Psoas muscle (tissue), 7 donors: ENCODE measurements at regions not wholly inside any gene's neighbourhood (a gene's known extent, or its start where the extent isn't known, plus 50 kb on each side); places are given as distances from the start of the nearest gene placed in this dataset.

Experiments used
- ATAC-seq, 4 donors: fragments of 200-7000 bp; cut with Tn5 transposase; one replicate each; pipeline ENCODE4 v1.9.1; 2020; ENCODE audit warnings: moderate library complexity in 3 of 4, mild to moderate bottlenecking in 2 of 4
- DNase-seq, 2 donors: peaks; one replicate each; pipeline ENCODE4 v3.0.0-alpha.2; 2020
- H3K27ac ChIP-seq: fragments of 200-600 bp; one replicate; pipeline ENCODE4 v1.8.0; 2022
- H3K27me3 ChIP-seq, 3 donors: fragments of 200-600 bp in 1 of 3; one replicate each; pipeline versions ENCODE4 v1.6.1 to v1.8.0; 2013 to 2022; ENCODE audit warnings: low read length in 2 of 3, mild to moderate bottlenecking in 2 of 3, moderate library complexity in 1 of 3; ENCODE audit not compliant: insufficient read depth in 3 of 3
- H3K36me3 ChIP-seq, 2 donors: fragments of 200-600 bp in 1 of 2; one replicate each; pipeline versions ENCODE4 v1.6.1 to v1.8.0; 2013 to 2022; ENCODE audit warnings: low read depth in 1 of 2, mild to moderate bottlenecking in 1 of 2, moderate library complexity in 1 of 2; ENCODE audit not compliant: insufficient read depth in 1 of 2
- H3K4me1 ChIP-seq: fragments of 200-600 bp; one replicate; pipeline ENCODE4 v1.8.0; 2022
- H3K4me3 ChIP-seq: fragments of 200-600 bp; one replicate; pipeline ENCODE4 v1.8.0; 2022; ENCODE audit warnings: mild to moderate bottlenecking
- H3K9me3 ChIP-seq: fragments of 200-600 bp; one replicate; pipeline ENCODE4 v1.8.0; 2022
- CTCF ChIP-seq: fragments of 200-600 bp; IDR thresholded peaks from one replicate; pipeline ENCODE4 v1.8.0; 2022; ENCODE audit warnings: antibody characterized with exemption
- WGBS, 3 donors: extraction: QIAGEN DNeasy Blood & Tissue Kit; methylation state at CpG; one replicate each; pipeline versions ENCODE4 v1.1.6 to v1.1.7; 2013; 5-methylcytosine and 5-hydroxymethylcytosine counted together
- intact Hi-C, 2 donors: fragments of 100-400 bp; cut with DNase I; formaldehyde crosslinking; loops; one replicate each; pipeline versions ENCODE4 v1.11.0 to v1.14.2; 2022
- donor health status: healthy with polysubstance abuse.
- donor health status: DM: no; HTN: no; CAD: no; lungs with moderate emphysema.
- donor health status: Bipolar disorder and iron deficiency.
- donor health status: healthy.
- donor health status: DM: yes; HTN: yes; CAD: no.
- donor health status: DM: no; HTN: no; CAD: no.
- donor health status: DM: yes; HTN: yes; CAD: no.

GRCh38 chr3:67106874-67107273, 108.8 kb downstream of the KBTBD8 start:
- Histone ChIP-seq H3K27me3 (no peaks in the 10 kb centered on the region), H3K4me1 (no peaks in the 10 kb centered on the region), H3K4me3 (no peak overlapping the region), H3K27ac (no peak overlapping the region), H3K36me3 (no peaks in the 10 kb centered on the region), H3K9me3 (no peaks in the 10 kb centered on the region)
- TF ChIP-seq CTCF = no peak
- intact Hi-C loops = no loop called here
- no peak for ATAC-seq
- WGBS, 3 donors = 55 to 65% (median 62%) methylated on average over 3 of the region's 3 CpGs
- DNase-seq = no peak

GRCh38 chr3:67109651-67110204, 111.6 kb downstream of the KBTBD8 start:
- Histone ChIP-seq H3K36me3 (no peaks in the 10 kb centered on the region), H3K27ac (no peak overlapping the region), H3K4me3 (no peak overlapping the region), H3K4me1 (no peaks in the 10 kb centered on the region), H3K27me3 (no peaks in the 10 kb centered on the region), H3K9me3 (no peaks in the 10 kb centered on the region)
- WGBS, 3 donors = 13 to 28% (median 24%) methylated on average over 3 of the region's 3 CpGs
- TF ChIP-seq CTCF = peak; percentile 42
- no peak for DNase-seq
- ATAC-seq = peak in 2 of 4 donors; percentile 13 to 43
- intact Hi-C loops = loop anchor here in 1 of 2 donors (10.0 kb wide), 1 partner anchor 135 kb away; no protein-coding TSS in a partner anchor

- intact Hi-C loops = loop anchor here in 1 of 2 donors (10.0 kb wide), 1 partner anchor 139 kb away; no protein-coding TSS in a partner anchor
- Histone ChIP-seq H3K9me3 (no peaks in the 10 kb centered on the region), H3K4me1 (no peaks in the 10 kb centered on the region), H3K27me3 (no peaks in the 10 kb centered on the region), H3K36me3 (no peaks in the 10 kb centered on the region), H3K4me3 (no peak overlapping the region), H3K27ac (no peak overlapping the region)
- WGBS, 3 donors = 7 to 10% (median 10%) methylated on average over 6 of the region's 6 CpGs
- DNase-seq (peak; percentile 41 to 59), ATAC-seq (peak; percentile 61 to 82 (median 69))
- peak; percentile 71 for TF ChIP-seq CTCF
Observed at GRCh38 chr3:67113802-67114407, 115.8 kb downstream of the KBTBD8 start.

- Histone ChIP-seq H3K4me1 (no peaks in the 10 kb centered on the region), H3K36me3 (no peaks in the 10 kb centered on the region), H3K27me3 (no peaks in the 10 kb centered on the region), H3K9me3 (no peaks in the 10 kb centered on the region), H3K4me3 (no peak overlapping the region), H3K27ac (no peak overlapping the region)
- TF ChIP-seq CTCF = no peak
- no peak for DNase-seq
- ATAC-seq = no peak
- intact Hi-C loops = loop anchor here in 1 of 2 donors (10.0 kb wide), 1 partner anchor 143 kb away; no protein-coding TSS in a partner anchor
- WGBS, 3 donors = 62 to 77% (median 69%) methylated on average over 1 of the region's 1 CpG
Observed at GRCh38 chr3:67118122-67118521, 120.0 kb downstream of the KBTBD8 start.
